ENCODE measurements at regions not wholly inside any gene's neighbourhood (a gene's known extent, or its start where the extent isn't known, plus 50 kb on each side); places are given as distances from the start of the nearest gene placed in this dataset.
A peak's percentile ranks its signal among the peaks of the same experiment; 100 is the strongest.

DNA sequence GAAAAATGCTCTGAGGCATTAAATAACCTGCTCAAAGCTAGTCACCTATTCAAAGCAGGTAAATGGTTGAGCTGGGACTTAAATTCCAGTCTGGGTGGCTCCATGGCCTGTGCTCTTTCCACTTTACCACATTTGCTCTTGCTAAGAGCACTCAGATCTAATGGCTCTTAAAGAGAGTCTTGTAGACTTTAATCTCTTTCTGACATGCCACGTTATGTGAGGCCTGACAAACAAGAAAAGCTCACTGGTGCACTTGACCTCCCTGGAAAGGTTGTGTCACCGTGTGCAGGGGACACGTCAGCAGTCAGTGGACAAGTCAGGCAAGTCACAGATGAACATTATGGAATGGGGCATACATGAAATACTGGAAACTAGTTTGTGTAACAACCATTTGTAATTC lies 129.9 kb upstream of the RPS23 start (continued):
- no peak for TF ChIP-seq ZNF655 (CRISPR knock-in tag; IDR thresholded peaks at IDR 0.05)
- no peak for TF ChIP-seq PHF21A (IDR thresholded peaks at IDR 0.05; ENCODE audit: borderline replicate concordance, low read depth)
- TF ChIP-seq MNT (conservative IDR thresholded peaks at IDR 0.05), result no peak
- TF ChIP-seq PTBP1 (IDR thresholded peaks at IDR 0.05; ENCODE audit: low read depth, low read length), result no peak
- no peak for TF ChIP-seq NBN (IDR thresholded peaks at IDR 0.05; ENCODE audit: low read depth)
- TF ChIP-seq ZNF76 (CRISPR knock-in tag; IDR thresholded peaks at IDR 0.05; ENCODE audit: borderline replicate concordance), result no peak
- TF ChIP-seq CBX1 (IDR thresholded peaks at IDR 0.05; ENCODE audit: low read depth), result no peak
- no peak for TF ChIP-seq ZNF830 (CRISPR knock-in tag; IDR thresholded peaks at IDR 0.05)
- no peak for TF ChIP-seq ZNF316 (IDR thresholded peaks at IDR 0.05)

GRCh38 chr5:82406205-82406773 lies 128.1 kb upstream of the RPS23 start:
- TF ChIP-seq CBFA2T3 (IDR thresholded peaks at IDR 0.05) (no peak), ZBTB2 (IDR thresholded peaks at IDR 0.05) (no peak), E2F6 (IDR thresholded peaks at IDR 0.05; ENCODE audit: borderline replicate concordance in 1 of 2, extremely low read depth in 1 of 2, insufficient read depth in 1 of 2, insufficient read length in 1 of 2, low read depth in 1 of 2, low read length in 1 of 2, poor library complexity in 1 of 2, severe bottlenecking in 1 of 2) (no peak), ZNF217 (CRISPR knock-in tag; IDR thresholded peaks at IDR 0.05) (no peak)
- peaks cover under 1 to 11% of the 10 kb centered on the region in 2 experiments; a peak in 2 of 5 replicates for H3K4me1 ChIP-seq (replicated peaks in 1 of 2; ENCODE audit: control insufficient read depth in 2 of 2, insufficient read depth in 2 of 2, low read length in 2 of 2)
- H3K36me3 ChIP-seq (ENCODE audit: control insufficient read depth, insufficient read depth, low read length), result no peaks in the 10 kb centered on the region
- no peak overlapping the region for H3K27ac ChIP-seq (ENCODE audit: extremely low read depth, low read depth, low read length)
- no peak for FAIRE-seq
- ATAC-seq, result no peak
- no peak overlapping the region for H3K4me3 ChIP-seq
- H3K79me2 ChIP-seq (ENCODE audit: control insufficient read depth, insufficient read depth, low read length), result no peaks in the 10 kb centered on the region
- 72% methylated on average over 13 of the region's 13 CpGs for WGBS (ENCODE audit: insufficient coverage, low coverage, missing lambda C conversion rate)
- intact Hi-C loops (cut with micrococcal nuclease), result no loop called here
- no peaks in the 10 kb centered on the region for H3K27me3 ChIP-seq (ENCODE audit: control insufficient read depth in 2 of 2, insufficient read depth in 2 of 2, low read length in 2 of 2)
- DNase-seq (ENCODE audit: extremely low read depth in 1 of 4, low spot score in 3 of 4), result no peak
- no peaks in the 10 kb centered on the region for H4K20me1 ChIP-seq (replicated peaks; ENCODE audit: control insufficient read depth, insufficient read depth, low read length)
- no peak overlapping the region for H3K4me2 ChIP-seq (ENCODE audit: insufficient read depth, low read length)
- H2AFZ ChIP-seq (ENCODE audit: low read depth, low read length), result 0 out of 2 replicates have a peak overlapping the region, but pooled peaks have one; percentile 10
- in situ Hi-C loops (cut with MboI), result no loop called here
- H3K9ac ChIP-seq (ENCODE audit: insufficient read depth in 1 of 2, low read depth in 2 of 2, low read length in 2 of 2), result no peak overlapping the region
- POLR2A ChIA-PET, result no interaction called here
- CTCF ChIA-PET (ENCODE audit: low intra/inter-chr PET ratio), result no interaction called here
- H3K9me1 ChIP-seq (ENCODE audit: control insufficient read depth, insufficient read depth, low read length), result no peaks in the 10 kb centered on the region
- no TSS peak for BruUV-seq (replicated peaks)
- H3K9me3 ChIP-seq (replicated peaks; ENCODE audit: control insufficient read depth, insufficient read depth, low read depth, low read length), result peaks cover 14% of the 10 kb centered on the region; the same call in 1 of the 2 replicates
